WERI-Rb-1 (cell line): ENCODE measurements at regions not wholly inside any gene's neighbourhood (a gene's known extent, or its start where the extent isn't known, plus 50 kb on each side); places are given as distances from the start of the nearest gene placed in this dataset.

Source experiments
- DNase-seq: peaks from one replicate; pipeline ENCODE4 v3.0.0-alpha.2; 2020
- H3K27ac ChIP-seq: fragments of 250-450 bp; sonication (Bioruptor Pico); 2 replicates; pipeline ENCODE4 v1.5.1; 2020; ENCODE audit warnings: mild to moderate bottlenecking, moderate library complexity
- H3K27me3 ChIP-seq: fragments of 250-450 bp; sonication (Bioruptor Pico); 2 replicates; pipeline ENCODE4 v1.5.1; 2021; ENCODE audit warnings: mild to moderate bottlenecking, low read depth, moderate library complexity; ENCODE audit not compliant: insufficient read depth, severe bottlenecking
- H3K36me3 ChIP-seq: fragments of 250-450 bp; sonication (Bioruptor Pico); 2 replicates; pipeline ENCODE4 v1.5.1; 2020; ENCODE audit warnings: mild to moderate bottlenecking, moderate library complexity
- H3K4me3 ChIP-seq: 2 replicates; pipeline ENCODE4 v1.5.1; 2011; ENCODE audit warnings: low read depth, mild to moderate bottlenecking, control low read depth, low read length
- H3K9me3 ChIP-seq: fragments of 250-450 bp; sonication (Bioruptor Pico); 2 replicates; pipeline ENCODE4 v1.5.1; 2021; ENCODE audit warnings: mild to moderate bottlenecking, moderate library complexity; ENCODE audit not compliant: severe bottlenecking
- TF ChIP-seq, protein P1 (sequence below): IDR thresholded peaks from 2 replicates; pipeline ENCODE4 v1.5.1; 2011; ENCODE audit warnings: low read depth, mild to moderate bottlenecking, control low read depth, inconsistent platforms, low read length

DNA sequence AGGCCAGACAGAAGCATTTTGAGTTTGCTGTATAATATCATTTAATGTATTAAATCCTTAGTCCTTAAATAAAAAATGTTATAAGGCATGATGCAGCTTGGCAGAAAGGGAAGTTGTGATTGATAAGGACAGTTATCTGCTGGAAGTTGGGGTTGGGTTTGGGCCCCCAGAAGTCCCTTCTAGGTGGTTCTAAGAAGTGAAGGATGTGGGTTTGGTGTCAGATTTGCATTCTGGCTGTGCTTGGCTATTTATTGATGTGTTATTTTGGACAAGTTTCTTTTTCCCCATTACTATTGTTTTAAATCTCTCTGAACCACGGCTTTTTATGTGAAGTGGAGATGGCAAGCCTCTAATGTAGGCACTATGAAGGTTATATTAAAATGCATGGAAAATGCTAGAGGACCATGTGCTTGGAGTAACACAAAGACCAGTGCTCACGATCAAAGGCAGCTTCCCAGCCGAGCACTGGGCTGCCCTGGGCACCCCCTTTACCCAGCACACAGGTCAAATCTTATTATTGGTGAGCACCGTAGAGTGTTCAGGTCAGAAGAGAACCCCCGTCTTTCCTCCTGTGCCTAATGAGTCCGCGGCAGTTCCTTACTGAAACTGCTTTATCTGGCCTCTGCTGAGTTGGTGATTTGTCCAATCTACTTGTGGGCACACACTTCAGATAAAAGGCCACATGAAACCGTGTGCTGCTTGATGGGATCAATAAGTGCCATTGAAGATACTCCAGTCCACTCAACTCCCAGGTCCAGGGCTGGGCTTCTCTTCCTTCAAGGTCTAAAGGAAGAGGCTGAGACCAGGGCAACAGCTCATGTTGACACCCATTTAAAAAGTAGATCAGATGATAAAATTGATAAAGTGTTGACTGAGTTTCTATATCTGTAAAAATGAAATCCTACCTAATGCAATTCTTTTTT lies 212.0 kb downstream of the PRDM2 start:
- H3K9me3 ChIP-seq: no peaks in the 10 kb centered on the region
- DNase-seq: no peak
- TF ChIP-seq, protein P1, sequence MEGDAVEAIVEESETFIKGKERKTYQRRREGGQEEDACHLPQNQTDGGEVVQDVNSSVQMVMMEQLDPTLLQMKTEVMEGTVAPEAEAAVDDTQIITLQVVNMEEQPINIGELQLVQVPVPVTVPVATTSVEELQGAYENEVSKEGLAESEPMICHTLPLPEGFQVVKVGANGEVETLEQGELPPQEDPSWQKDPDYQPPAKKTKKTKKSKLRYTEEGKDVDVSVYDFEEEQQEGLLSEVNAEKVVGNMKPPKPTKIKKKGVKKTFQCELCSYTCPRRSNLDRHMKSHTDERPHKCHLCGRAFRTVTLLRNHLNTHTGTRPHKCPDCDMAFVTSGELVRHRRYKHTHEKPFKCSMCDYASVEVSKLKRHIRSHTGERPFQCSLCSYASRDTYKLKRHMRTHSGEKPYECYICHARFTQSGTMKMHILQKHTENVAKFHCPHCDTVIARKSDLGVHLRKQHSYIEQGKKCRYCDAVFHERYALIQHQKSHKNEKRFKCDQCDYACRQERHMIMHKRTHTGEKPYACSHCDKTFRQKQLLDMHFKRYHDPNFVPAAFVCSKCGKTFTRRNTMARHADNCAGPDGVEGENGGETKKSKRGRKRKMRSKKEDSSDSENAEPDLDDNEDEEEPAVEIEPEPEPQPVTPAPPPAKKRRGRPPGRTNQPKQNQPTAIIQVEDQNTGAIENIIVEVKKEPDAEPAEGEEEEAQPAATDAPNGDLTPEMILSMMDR: no peak
- H3K4me3 ChIP-seq: no peak overlapping the region
- H3K27me3 ChIP-seq: peaks cover 82% of the 10 kb centered on the region
- H3K27ac ChIP-seq: no peak overlapping the region
- H3K36me3 ChIP-seq: no peaks in the 10 kb centered on the region

DNA sequence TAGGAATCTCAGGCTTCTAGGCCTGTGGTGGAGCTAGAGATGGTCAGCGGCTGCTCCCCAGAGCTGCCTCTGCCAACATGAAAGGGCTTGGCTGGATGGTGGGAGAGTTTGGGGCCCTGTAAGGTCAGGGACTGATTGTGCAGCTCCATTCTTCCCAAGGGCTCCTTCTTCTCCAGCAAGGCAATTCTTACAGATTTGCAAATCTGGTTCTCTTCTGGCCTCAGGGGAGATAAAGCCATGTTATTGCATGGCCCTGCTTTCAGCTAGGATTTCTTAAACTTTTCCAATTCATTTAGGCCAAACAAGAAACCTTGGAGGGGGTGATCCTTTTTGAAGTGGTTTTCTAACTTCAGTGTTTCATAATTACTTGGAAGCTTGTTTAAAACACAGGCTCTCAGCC lies 213.4 kb downstream of the PRDM2 start:
- no peak for DNase-seq
- H3K9me3 ChIP-seq: no peaks in the 10 kb centered on the region

DNA sequence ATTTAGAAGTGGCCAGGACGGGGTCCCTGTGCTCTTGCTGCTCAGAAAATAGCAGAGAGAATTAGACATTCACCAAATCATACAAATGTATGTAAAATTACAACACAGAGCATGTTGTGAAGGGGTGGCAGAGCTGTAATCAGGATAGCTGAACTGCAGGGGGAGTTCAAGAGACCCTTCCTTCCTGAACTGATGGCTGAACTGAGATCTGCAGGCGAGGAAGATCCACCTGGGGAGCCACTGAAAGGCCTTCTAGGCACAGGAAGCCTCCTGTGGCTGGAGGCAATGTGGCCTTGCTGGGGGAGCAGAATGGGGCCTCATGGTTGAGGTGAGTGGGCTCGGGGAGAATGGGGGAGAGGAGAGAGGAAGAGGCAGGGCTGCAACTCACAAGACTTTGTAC lies 216.5 kb downstream of the PRDM2 start:
- no peak overlapping the region for H3K4me3 ChIP-seq
- H3K27ac ChIP-seq: no peak overlapping the region
- no peaks in the 10 kb centered on the region for H3K9me3 ChIP-seq
- no peaks in the 10 kb centered on the region for H3K36me3 ChIP-seq
- DNase-seq: no peak
- peaks cover 70% of the 10 kb centered on the region for H3K27me3 ChIP-seq
- TF ChIP-seq, protein P1: no peak

More for the DNA sequence above, 213.4 kb downstream of the PRDM2 start:
- Histone ChIP-seq H3K27ac (no peak overlapping the region), H3K4me3 (no peak overlapping the region), H3K27me3 (peaks cover 76% of the 10 kb centered on the region), H3K36me3 (no peaks in the 10 kb centered on the region)
- TF ChIP-seq, protein P1: no peak

DNA sequence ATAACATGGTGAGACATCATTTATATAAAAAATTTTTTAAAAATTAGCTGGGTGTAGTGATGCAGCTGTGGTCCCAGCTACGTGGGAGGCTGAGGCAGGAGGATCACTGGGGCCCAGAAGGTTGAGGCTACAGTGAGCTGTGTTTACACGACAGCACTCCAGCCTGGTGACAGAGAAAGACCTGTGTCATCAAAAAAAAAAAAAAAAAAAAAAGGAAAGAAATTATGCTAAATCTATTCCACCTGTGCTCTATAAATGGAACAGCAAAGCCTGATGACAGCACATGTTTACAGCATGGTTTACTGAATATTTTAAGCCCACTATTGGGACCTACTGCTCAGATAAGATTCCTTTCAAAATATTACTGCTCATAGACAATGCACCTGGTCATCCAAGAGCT lies 217.6 kb downstream of the PRDM2 start:
- TF ChIP-seq, protein P1: no peak
- no peak overlapping the region for H3K27ac ChIP-seq

DNA sequence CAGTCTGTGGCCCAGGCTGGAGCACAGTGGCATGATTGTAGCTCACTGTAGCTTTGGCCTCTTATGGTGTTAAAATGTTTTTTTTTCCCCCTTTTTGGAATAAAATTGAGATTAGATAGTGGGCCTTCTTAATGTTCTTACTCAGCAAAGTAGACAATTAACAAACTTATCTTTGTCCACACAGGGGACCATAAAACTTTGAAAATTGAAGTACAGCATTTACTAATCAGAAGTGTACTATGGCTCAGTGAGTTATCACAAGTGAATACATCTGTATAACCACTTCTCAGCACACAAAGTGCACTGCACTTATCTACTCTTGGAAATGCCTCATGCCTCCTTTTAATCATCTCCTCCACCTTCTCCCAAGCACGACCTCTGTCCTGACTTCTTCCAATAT lies 218.9 kb downstream of the PRDM2 start:
- no peak for DNase-seq
- TF ChIP-seq, protein P1: no peak
- H3K27ac ChIP-seq: no peak overlapping the region
- H3K36me3 ChIP-seq: no peaks in the 10 kb centered on the region
- no peaks in the 10 kb centered on the region for H3K9me3 ChIP-seq
- H3K27me3 ChIP-seq: peaks cover 72% of the 10 kb centered on the region
- no peak overlapping the region for H3K4me3 ChIP-seq

More for the DNA sequence above, 217.6 kb downstream of the PRDM2 start:
- no peak for DNase-seq
- Histone ChIP-seq H3K4me3 (no peak overlapping the region), H3K27me3 (peaks cover 74% of the 10 kb centered on the region), H3K36me3 (no peaks in the 10 kb centered on the region), H3K9me3 (no peaks in the 10 kb centered on the region)
